Glutamatergic neuron (in vitro differentiated cells): ENCODE measurements at regions not wholly inside any gene's neighbourhood (a gene's known extent, or its start where the extent isn't known, plus 50 kb on each side); places are given as distances from the start of the nearest gene placed in this dataset.

Source experiments
- DNase-seq: peaks from one replicate; pipeline ENCODE4 v3.0.0; 2022
- H3K27ac Mint-ChIP-seq: one replicate; pipeline ENCODE4 v1.8.0; 2020; ENCODE audit warnings: mild to moderate bottlenecking, mixed read lengths, inconsistent platforms; ENCODE audit not compliant: unreplicated experiment
- H3K27me3 Mint-ChIP-seq: one replicate; pipeline ENCODE4 v1.8.0; 2020; ENCODE audit warnings: mild to moderate bottlenecking, moderate library complexity, mixed read lengths, inconsistent platforms; ENCODE audit not compliant: unreplicated experiment
- H3K36me3 Mint-ChIP-seq: one replicate; pipeline ENCODE4 v1.8.0; 2020; ENCODE audit warnings: mild to moderate bottlenecking, mixed read lengths, inconsistent platforms; ENCODE audit not compliant: unreplicated experiment
- H3K4me1 Mint-ChIP-seq: one replicate; pipeline ENCODE4 v1.8.0; 2020; ENCODE audit warnings: mild to moderate bottlenecking, low read depth, mixed read lengths, inconsistent platforms; ENCODE audit not compliant: unreplicated experiment
- H3K4me3 Mint-ChIP-seq: one replicate; pipeline ENCODE4 v1.8.0; 2020; ENCODE audit warnings: mild to moderate bottlenecking, mixed read lengths, inconsistent platforms; ENCODE audit not compliant: unreplicated experiment
- H3K9me3 Mint-ChIP-seq: one replicate; pipeline ENCODE4 v1.8.0; 2020; ENCODE audit warnings: mild to moderate bottlenecking, moderate library complexity, mixed read lengths, inconsistent platforms; ENCODE audit not compliant: unreplicated experiment
- CTCF ChIP-seq: fragments of 200-600 bp; sonication (generic); IDR thresholded peaks from one replicate; pipeline ENCODE4 v1.5.0; 2021; ENCODE audit not compliant: partially characterized antibody, unreplicated experiment

GRCh38 chr9:10704720-10705119 lies 91.9 kb upstream of the PTPRD start:
- H3K27me3 Mint-ChIP-seq: peaks cover 3% of the 10 kb centered on the region
- no peak overlapping the region for H3K27ac Mint-ChIP-seq
- TF ChIP-seq CTCF: no peak
- no peak for DNase-seq
- no peaks in the 10 kb centered on the region for H3K36me3 Mint-ChIP-seq
- no peaks in the 10 kb centered on the region for H3K9me3 Mint-ChIP-seq
- no peak overlapping the region for H3K4me3 Mint-ChIP-seq
- H3K4me1 Mint-ChIP-seq: no peaks in the 10 kb centered on the region

DNA sequence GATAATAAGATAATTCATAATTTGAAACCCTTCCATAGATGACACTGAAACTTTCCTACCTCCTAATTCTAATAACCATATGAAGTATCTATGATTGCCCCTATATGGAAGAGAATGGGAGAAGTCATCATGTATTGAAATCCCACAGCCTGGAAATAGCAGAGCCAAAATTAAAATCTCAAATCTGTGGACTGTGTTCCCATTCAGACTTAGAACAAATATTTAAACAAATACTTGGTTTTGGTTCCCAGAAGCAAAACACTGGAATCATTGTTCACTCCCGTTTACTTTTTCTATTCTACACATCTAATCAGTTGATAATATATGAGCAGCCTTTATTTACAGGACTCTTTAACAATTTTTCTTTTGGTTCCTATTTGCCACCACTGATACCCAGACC lies 92.6 kb upstream of the PTPRD start:
- H3K9me3 Mint-ChIP-seq: no peaks in the 10 kb centered on the region
- no peak overlapping the region for H3K4me3 Mint-ChIP-seq
- no peak for TF ChIP-seq CTCF
- no peak for DNase-seq
- no peak overlapping the region for H3K27ac Mint-ChIP-seq
- no peaks in the 10 kb centered on the region for H3K36me3 Mint-ChIP-seq
- no peaks in the 10 kb centered on the region for H3K4me1 Mint-ChIP-seq
- H3K27me3 Mint-ChIP-seq: peaks cover 3% of the 10 kb centered on the region

- Mint-ChIP-seq H3K9me3 (no peaks in the 10 kb centered on the region), H3K36me3 (no peaks in the 10 kb centered on the region), H3K4me3 (no peak overlapping the region), H3K27ac (no peak overlapping the region), H3K4me1 (no peaks in the 10 kb centered on the region), H3K27me3 (peaks cover 3% of the 10 kb centered on the region)
- no peak for DNase-seq
- no peak for TF ChIP-seq CTCF
These were observed 94.0 kb upstream of the PTPRD start for GRCh38 chr9:10706788-10707187.

DNA sequence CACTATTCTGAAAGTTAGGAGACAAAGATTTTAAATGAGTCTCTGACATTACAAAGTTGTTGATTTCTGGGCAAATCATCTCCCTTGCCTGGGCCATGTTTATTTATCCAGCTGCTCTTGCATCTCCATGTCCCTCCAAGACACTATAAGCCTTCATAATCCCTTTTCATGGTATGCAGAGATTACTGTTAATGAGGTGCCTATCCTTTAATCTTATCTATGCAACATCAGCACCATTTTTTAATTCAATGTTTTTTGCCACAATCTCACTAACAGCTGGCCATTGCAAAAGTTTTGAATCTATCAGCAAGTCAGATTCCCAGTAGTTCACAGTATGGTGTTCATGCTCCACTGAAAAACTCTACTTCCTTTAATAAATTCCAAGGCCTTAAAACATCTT lies 108.5 kb upstream of the PTPRD start:
- TF ChIP-seq CTCF: no peak
- no peak for DNase-seq
- Mint-ChIP-seq H3K9me3 (peaks cover 2% of the 10 kb centered on the region), H3K27ac (no peak overlapping the region), H3K36me3 (no peaks in the 10 kb centered on the region), H3K4me1 (no peaks in the 10 kb centered on the region), H3K4me3 (no peak overlapping the region), H3K27me3 (no peaks in the 10 kb centered on the region)

DNA sequence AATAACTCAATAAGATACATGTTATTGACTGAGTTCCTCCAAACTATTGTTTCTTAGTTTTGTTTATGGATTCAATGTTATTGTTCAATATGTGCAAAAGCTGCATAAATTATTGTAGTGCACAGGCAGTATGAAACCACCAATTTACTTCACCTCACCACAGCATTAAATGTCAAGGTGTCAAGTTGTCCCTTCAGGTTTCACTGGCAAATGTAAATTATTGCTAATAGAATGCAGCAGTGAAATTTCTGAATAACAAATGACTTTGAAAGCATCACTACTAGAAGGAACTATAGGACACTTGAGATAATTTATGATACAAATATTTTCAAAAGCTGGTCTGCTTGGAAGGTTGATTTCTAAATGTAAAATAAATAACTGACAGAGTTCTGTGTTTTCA lies 116.4 kb upstream of the PTPRD start:
- no peaks in the 10 kb centered on the region for H3K27me3 Mint-ChIP-seq
- no peak overlapping the region for H3K27ac Mint-ChIP-seq
- no peaks in the 10 kb centered on the region for H3K9me3 Mint-ChIP-seq
- H3K36me3 Mint-ChIP-seq: no peaks in the 10 kb centered on the region
- no peak overlapping the region for H3K4me3 Mint-ChIP-seq
- no peak for TF ChIP-seq CTCF
- no peak for DNase-seq
- no peaks in the 10 kb centered on the region for H3K4me1 Mint-ChIP-seq
